ENCODE measurements at regions not wholly inside any gene's neighbourhood (a gene's known extent, or its start where the extent isn't known, plus 50 kb on each side); places are given as distances from the start of the nearest gene placed in this dataset.
"Not testable (repeated sequence)": the region's sequence is repeated elsewhere in the genome, so short reads cannot be mapped to it uniquely, and the experiment has no call there.

DNA sequence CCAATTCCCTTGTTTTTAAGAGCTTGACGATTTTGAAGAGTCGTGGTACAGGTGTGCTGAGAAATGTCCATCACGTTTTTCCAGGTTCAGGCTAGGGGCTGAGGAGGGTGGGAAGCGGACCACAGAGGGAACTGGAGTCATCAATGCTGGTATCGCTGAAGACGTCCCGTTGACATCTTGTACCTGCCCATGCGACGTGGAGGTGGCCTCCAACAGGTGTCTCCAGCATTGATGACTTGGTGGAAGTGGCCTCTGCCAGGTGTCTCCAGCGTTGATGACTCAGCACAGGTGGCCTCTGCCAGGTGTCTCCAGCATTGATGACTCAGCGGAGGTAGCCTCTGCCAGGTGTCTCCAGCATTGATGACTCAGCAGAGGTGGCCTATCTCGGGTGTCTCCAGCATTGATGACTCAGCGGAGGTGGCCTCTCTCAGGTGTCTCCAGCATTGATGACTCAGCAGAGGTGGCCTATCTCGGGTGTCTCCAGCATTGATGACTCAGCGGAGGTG is 86.6 kb downstream of the ASMT start:
- TF ChIP-seq, protein P1, sequence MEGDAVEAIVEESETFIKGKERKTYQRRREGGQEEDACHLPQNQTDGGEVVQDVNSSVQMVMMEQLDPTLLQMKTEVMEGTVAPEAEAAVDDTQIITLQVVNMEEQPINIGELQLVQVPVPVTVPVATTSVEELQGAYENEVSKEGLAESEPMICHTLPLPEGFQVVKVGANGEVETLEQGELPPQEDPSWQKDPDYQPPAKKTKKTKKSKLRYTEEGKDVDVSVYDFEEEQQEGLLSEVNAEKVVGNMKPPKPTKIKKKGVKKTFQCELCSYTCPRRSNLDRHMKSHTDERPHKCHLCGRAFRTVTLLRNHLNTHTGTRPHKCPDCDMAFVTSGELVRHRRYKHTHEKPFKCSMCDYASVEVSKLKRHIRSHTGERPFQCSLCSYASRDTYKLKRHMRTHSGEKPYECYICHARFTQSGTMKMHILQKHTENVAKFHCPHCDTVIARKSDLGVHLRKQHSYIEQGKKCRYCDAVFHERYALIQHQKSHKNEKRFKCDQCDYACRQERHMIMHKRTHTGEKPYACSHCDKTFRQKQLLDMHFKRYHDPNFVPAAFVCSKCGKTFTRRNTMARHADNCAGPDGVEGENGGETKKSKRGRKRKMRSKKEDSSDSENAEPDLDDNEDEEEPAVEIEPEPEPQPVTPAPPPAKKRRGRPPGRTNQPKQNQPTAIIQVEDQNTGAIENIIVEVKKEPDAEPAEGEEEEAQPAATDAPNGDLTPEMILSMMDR (conservative IDR thresholded peaks at IDR 0.05 in 1 of 2, IDR thresholded peaks at IDR 0.05 in 1 of 2; ENCODE audit: extremely low read depth in 1 of 2, insufficient read depth in 1 of 2, low read depth in 1 of 2, low read length in 2 of 2), result not testable (repeated sequence)
- TF ChIP-seq EZH2 (IDR thresholded peaks at IDR 0.05; ENCODE audit: borderline replicate concordance, low read length), result not testable (repeated sequence)

Measured in mammary epithelial cell (primary cell).